AG04449 (cell line): ENCODE measurements at regions not wholly inside any gene's neighbourhood (a gene's known extent, or its start where the extent isn't known, plus 50 kb on each side); places are given as distances from the start of the nearest gene placed in this dataset.
A peak's percentile ranks its signal among the peaks of the same experiment; 100 is the strongest.
"Not testable (repeated sequence)": the region's sequence is repeated elsewhere in the genome, so short reads cannot be mapped to it uniquely, and the experiment has no call there.

ENCODE experiments used
- CTCF ChIA-PET: fragments of 350-600 bp; formaldehyde crosslinking; extraction: SDS; loops from one replicate; lab custom pipeline; 2021; ENCODE audit warnings: antibody characterized with exemption; lab: Yijun Ruan, JAX
- POLR2A ChIA-PET: fragments of 400-600, 350-600 bp; formaldehyde crosslinking; extraction: SDS; loops from one replicate; lab custom pipeline; 2020; ENCODE audit warnings: antibody characterized with exemption, inconsistent platforms; lab: Yijun Ruan, JAX
- DNase-seq: peaks from one replicate; pipeline ENCODE4 v3.0.0-alpha.2; 2010; ENCODE audit warnings: low read depth, low spot score
- H3K4me3 ChIP-seq: 2 replicates; pipeline ENCODE4 v1.5.1; 2011; ENCODE audit warnings: low read depth, mild to moderate bottlenecking, control low read depth, low read length
- CTCF ChIP-seq: IDR thresholded peaks from one replicate; pipeline ENCODE4 v1.5.1; 2011; ENCODE audit warnings: mild to moderate bottlenecking, moderate library complexity, low read length, control low read depth, inconsistent platforms; ENCODE audit not compliant: insufficient read depth; ENCODE audit errors: missing control alignments

- CTCF ChIA-PET = interaction anchor here (1.0 to 11.8 kb wide), 6 partner anchors 12 to 317 kb away, joined by 3 to 247 read pairs (median 96); no protein-coding TSS in a partner anchor
- no peak for TF ChIP-seq CTCF
- DNase-seq = peak; percentile 40
- no peak overlapping the region for H3K4me3 ChIP-seq
- POLR2A ChIA-PET = interaction anchor here (0.8 to 1.4 kb wide), 3 partner anchors 31 to 239 kb away, joined by 3 to 4 read pairs (median 4); no protein-coding TSS in a partner anchor
Measured at GRCh38 chr6:154931711-154932424, 63.2 kb upstream of the TIAM2 start.

DNA sequence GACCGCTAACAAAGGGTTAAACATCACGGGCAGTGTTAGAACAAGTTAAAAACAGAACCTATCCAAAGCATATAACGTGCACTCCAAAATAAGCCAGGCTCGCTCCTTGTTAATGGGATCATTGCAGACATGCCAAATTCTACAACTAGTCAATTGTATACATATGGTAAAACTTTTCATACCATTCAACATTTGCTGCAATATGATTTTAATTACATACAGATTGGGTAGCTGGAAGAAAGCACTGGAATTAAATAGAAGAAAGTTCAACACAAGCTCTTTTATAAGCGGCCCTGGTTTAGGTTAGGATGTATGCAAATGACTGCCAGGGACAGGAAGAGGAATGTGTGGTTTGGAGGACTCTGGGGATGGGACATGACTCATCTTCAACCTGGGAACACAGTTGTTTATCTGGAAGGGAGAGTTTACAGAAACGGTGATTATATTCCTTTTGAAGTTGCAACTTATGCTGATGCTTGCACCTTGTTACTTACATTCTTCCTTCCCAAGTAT lies 62.5 kb upstream of the TIAM2 start:
- ChIA-PET CTCF (interaction anchor here (1.1 to 11.8 kb wide), 6 partner anchors 63 to 317 kb away, joined by 3 to 247 read pairs (median 96); no protein-coding TSS in a partner anchor), POLR2A (interaction anchor here (0.8 to 1.4 kb wide), 2 partner anchors 30 to 239 kb away, joined by 4 read pairs; no protein-coding TSS in a partner anchor)
- H3K4me3 ChIP-seq = no peak overlapping the region
- TF ChIP-seq CTCF = no peak
- peak; percentile 37 for DNase-seq

GRCh38 chr6:154933181-154933827 lies 61.8 kb upstream of the TIAM2 start:
- no peak overlapping the region for H3K4me3 ChIP-seq
- no peak for TF ChIP-seq CTCF
- CTCF ChIA-PET = interaction anchor here (1.1 to 11.8 kb wide), 6 partner anchors 64 to 316 kb away, joined by 3 to 247 read pairs (median 96); no protein-coding TSS in a partner anchor
- POLR2A ChIA-PET = interaction anchor here (1.4 kb wide), 1 partner anchor 238 kb away, joined by 4 read pairs; no protein-coding TSS in a partner anchor
- DNase-seq = no peak

GRCh38 chr6:154937306-154938220 lies 57.6 kb upstream of the TIAM2 start:
- no peak for DNase-seq
- TF ChIP-seq CTCF = no peak
- POLR2A ChIA-PET = no interaction called here
- CTCF ChIA-PET = interaction anchor here (0.9 to 2.1 kb wide), 8 partner anchors 8 to 310 kb away, joined by 3 to 13 read pairs (median 3); no protein-coding TSS in a partner anchor
- no peak overlapping the region for H3K4me3 ChIP-seq

GRCh38 chr6:154938221-154938580 lies 56.9 kb upstream of the TIAM2 start:
- CTCF ChIA-PET = interaction anchor here (0.7 to 2.1 kb wide), 6 partner anchors 9 to 310 kb away, joined by 3 to 13 read pairs (median 3); no protein-coding TSS in a partner anchor
- no peak for TF ChIP-seq CTCF
- POLR2A ChIA-PET = no interaction called here
- DNase-seq = no peak
- H3K4me3 ChIP-seq = no peak overlapping the region

- DNase-seq, H3K4me3 ChIP-seq, POLR2A ChIA-PET: not testable (repeated sequence)
- CTCF ChIA-PET = interaction anchor here (0.7 to 2.1 kb wide), 6 partner anchors 10 to 309 kb away, joined by 3 to 13 read pairs (median 3); no protein-coding TSS in a partner anchor
Measured at GRCh38 chr6:154938727-154939285, 56.3 kb upstream of the TIAM2 start.
